ENCODE measurements at regions not wholly inside any gene's neighbourhood (a gene's known extent, or its start where the extent isn't known, plus 50 kb on each side); places are given as distances from the start of the nearest gene placed in this dataset.

DNA sequence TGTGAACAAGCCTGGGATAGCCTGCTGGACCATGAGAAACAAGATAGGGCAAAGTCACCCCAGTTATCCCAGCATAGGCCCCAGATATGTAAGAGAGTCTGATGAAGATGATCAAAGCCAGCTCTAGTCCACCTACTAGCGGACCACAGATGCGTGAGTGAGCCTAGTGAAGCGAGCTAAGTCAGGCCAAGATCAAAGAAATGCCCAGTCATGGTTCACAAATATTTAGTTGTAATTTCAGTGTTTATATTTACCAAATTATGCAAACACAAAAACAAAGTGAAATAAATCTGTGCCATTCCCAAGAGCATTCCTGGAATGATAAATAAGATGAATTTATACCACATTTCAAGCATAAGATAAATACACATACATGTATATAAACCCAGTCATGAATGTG lies 308.1 kb upstream of the CTNNB1 start:
- Histone ChIP-seq H4K20me1 (ENCODE audit: insufficient read depth, low read length) (no peaks in the 10 kb centered on the region), H3K79me2 (ENCODE audit: insufficient read depth, low read depth, low read length) (no peaks in the 10 kb centered on the region), H3K4me2 (ENCODE audit: low read length) (no peak overlapping the region), H3K4me1 (ENCODE audit: insufficient read depth, low read length, poor library complexity, severe bottlenecking) (no peaks in the 10 kb centered on the region), H3K36me3 (ENCODE audit: insufficient read depth, low read length) (no peaks in the 10 kb centered on the region), H3K4me3 (ENCODE audit: low read depth, low read length, poor library complexity, severe bottlenecking) (no peak overlapping the region), H3K9me2 (ENCODE audit: insufficient read depth, low read length) (no peaks in the 10 kb centered on the region), H2AFZ (ENCODE audit: low read length) (no peak overlapping the region), H3K9me3 (ENCODE audit: low read length) (no peaks in the 10 kb centered on the region), H3K27ac (ENCODE audit: low read depth, low read length, poor library complexity, severe bottlenecking) (no peak overlapping the region)
- DNase-seq (ENCODE audit: low spot score): no peak
- no TSS peak for BruUV-seq (replicated peaks)
- intact Hi-C loops (cut with micrococcal nuclease; ENCODE audit: unreplicated experiment): no loop called here
- TF ChIP-seq, protein P1, sequence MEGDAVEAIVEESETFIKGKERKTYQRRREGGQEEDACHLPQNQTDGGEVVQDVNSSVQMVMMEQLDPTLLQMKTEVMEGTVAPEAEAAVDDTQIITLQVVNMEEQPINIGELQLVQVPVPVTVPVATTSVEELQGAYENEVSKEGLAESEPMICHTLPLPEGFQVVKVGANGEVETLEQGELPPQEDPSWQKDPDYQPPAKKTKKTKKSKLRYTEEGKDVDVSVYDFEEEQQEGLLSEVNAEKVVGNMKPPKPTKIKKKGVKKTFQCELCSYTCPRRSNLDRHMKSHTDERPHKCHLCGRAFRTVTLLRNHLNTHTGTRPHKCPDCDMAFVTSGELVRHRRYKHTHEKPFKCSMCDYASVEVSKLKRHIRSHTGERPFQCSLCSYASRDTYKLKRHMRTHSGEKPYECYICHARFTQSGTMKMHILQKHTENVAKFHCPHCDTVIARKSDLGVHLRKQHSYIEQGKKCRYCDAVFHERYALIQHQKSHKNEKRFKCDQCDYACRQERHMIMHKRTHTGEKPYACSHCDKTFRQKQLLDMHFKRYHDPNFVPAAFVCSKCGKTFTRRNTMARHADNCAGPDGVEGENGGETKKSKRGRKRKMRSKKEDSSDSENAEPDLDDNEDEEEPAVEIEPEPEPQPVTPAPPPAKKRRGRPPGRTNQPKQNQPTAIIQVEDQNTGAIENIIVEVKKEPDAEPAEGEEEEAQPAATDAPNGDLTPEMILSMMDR (conservative IDR thresholded peaks at IDR 0.05; ENCODE audit: low read length): no peak
- TF ChIP-seq EZH2phosphoT487 (IDR thresholded peaks at IDR 0.05; ENCODE audit: borderline replicate concordance, low read depth, low read length): no peak
- ChIA-PET POLR2A (interaction anchor here (0.6 to 0.7 kb wide), 5 partner anchors 14 to 583 kb away, joined by 3 to 5 read pairs (median 4); no protein-coding TSS in a partner anchor), CTCF (ENCODE audit: unreplicated experiment) (no interaction called here)

DNA sequence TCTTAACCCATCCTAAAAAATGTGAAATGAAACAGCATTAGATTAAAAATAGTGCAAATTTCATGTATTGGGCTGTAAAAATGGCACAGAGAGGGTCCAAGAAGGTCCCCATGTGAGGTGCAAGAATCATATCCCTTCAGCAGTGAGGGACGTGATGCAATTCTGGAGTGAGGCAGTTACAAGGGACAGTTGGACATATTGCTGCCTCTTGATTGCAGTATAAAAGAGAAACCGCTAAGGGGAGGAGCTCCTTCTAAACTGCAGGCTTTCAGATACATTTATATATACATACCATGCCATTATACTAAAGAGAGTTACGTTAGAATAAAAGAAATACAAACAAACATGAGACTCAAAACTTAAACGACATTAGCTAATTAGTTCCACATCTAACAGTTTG lies 304.2 kb upstream of the CTNNB1 start:
- no peaks in the 10 kb centered on the region for H3K9me3 ChIP-seq (ENCODE audit: low read length)
- CTCF ChIA-PET (ENCODE audit: unreplicated experiment): no interaction called here
- no peak overlapping the region for H3K27ac ChIP-seq (ENCODE audit: low read depth, low read length, poor library complexity, severe bottlenecking)
- TF ChIP-seq, protein P1 (conservative IDR thresholded peaks at IDR 0.05; ENCODE audit: low read length): no peak
- TF ChIP-seq EZH2phosphoT487 (IDR thresholded peaks at IDR 0.05; ENCODE audit: borderline replicate concordance, low read depth, low read length): no peak
- no peak overlapping the region for H2AFZ ChIP-seq (ENCODE audit: low read length)
- H3K4me3 ChIP-seq (ENCODE audit: low read depth, low read length, poor library complexity, severe bottlenecking): no peak overlapping the region
- POLR2A ChIA-PET: interaction anchor here (0.9 kb wide), 1 partner anchor 131 kb away, joined by 4 read pairs; no protein-coding TSS in a partner anchor
- no peaks in the 10 kb centered on the region for H3K4me1 ChIP-seq (ENCODE audit: insufficient read depth, low read length, poor library complexity, severe bottlenecking)
- H3K79me2 ChIP-seq (ENCODE audit: insufficient read depth, low read depth, low read length): no peaks in the 10 kb centered on the region
- BruUV-seq (replicated peaks): no TSS peak
- no peak overlapping the region for H3K4me2 ChIP-seq (ENCODE audit: low read length)
- intact Hi-C loops (cut with micrococcal nuclease; ENCODE audit: unreplicated experiment): no loop called here
- no peaks in the 10 kb centered on the region for H3K9me2 ChIP-seq (ENCODE audit: insufficient read depth, low read length)
- no peaks in the 10 kb centered on the region for H3K36me3 ChIP-seq (ENCODE audit: insufficient read depth, low read length)
- no peaks in the 10 kb centered on the region for H4K20me1 ChIP-seq (ENCODE audit: insufficient read depth, low read length)
- no peak for DNase-seq (ENCODE audit: low spot score)

DNA sequence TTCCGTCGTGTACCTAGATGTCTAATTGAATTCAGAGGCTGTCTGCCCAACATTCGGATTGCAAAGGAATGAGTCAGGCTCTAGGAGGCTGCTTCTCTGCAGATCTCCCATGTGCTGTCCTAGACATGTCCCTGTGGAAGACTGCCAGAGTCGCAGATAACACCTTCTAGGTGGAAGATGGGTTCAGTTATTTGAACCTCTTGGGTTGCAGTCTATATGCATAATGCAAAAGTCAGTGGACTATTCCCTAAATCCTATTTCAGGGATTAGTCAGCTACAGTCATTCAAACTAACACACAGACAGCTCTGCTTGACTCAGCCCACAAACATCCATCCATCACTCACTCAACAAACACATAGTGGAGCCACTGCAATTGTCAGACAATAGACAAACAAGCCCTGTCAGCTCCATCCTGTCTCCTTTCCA lies 300.0 kb upstream of the CTNNB1 start:
- H3K4me1 ChIP-seq (ENCODE audit: insufficient read depth, low read length, poor library complexity, severe bottlenecking): no peaks in the 10 kb centered on the region
- no peaks in the 10 kb centered on the region for H3K9me3 ChIP-seq (ENCODE audit: low read length)
- no peak overlapping the region for H2AFZ ChIP-seq (ENCODE audit: low read length)
- no peaks in the 10 kb centered on the region for H3K36me3 ChIP-seq (ENCODE audit: insufficient read depth, low read length)
- intact Hi-C loops (cut with micrococcal nuclease; ENCODE audit: unreplicated experiment): no loop called here
- no peak overlapping the region for H3K4me2 ChIP-seq (ENCODE audit: low read length)
- BruUV-seq (replicated peaks): no TSS peak
- TF ChIP-seq EZH2phosphoT487 (IDR thresholded peaks at IDR 0.05; ENCODE audit: borderline replicate concordance, low read depth, low read length): no peak
- TF ChIP-seq, protein P1 (conservative IDR thresholded peaks at IDR 0.05; ENCODE audit: low read length): no peak
- ChIA-PET CTCF (ENCODE audit: unreplicated experiment) (no interaction called here), POLR2A (no interaction called here)
- H4K20me1 ChIP-seq (ENCODE audit: insufficient read depth, low read length): no peaks in the 10 kb centered on the region
- H3K79me2 ChIP-seq (ENCODE audit: insufficient read depth, low read depth, low read length): no peaks in the 10 kb centered on the region
- H3K9me2 ChIP-seq (ENCODE audit: insufficient read depth, low read length): no peaks in the 10 kb centered on the region
- H3K4me3 ChIP-seq (ENCODE audit: low read depth, low read length, poor library complexity, severe bottlenecking): no peak overlapping the region
- no peak for DNase-seq (ENCODE audit: low spot score)
- no peak overlapping the region for H3K27ac ChIP-seq (ENCODE audit: low read depth, low read length, poor library complexity, severe bottlenecking)

Measured in OCI-LY7 (cell line).